Limb (tissue), 2 donors: ENCODE measurements at regions not wholly inside any gene's neighbourhood (a gene's known extent, or its start where the extent isn't known, plus 50 kb on each side); places are given as distances from the start of the nearest gene placed in this dataset.

ENCODE experiments used
- DNase-seq, 2 donors: peaks; one replicate each; pipeline ENCODE4 v3.0.0-alpha.2; 2016; ENCODE audit errors: extremely low spot score in 2 of 2

GRCh38 chr12:125193376-125194152 is 128.3 kb downstream of the AACS start:
- no peak for DNase-seq

DNA sequence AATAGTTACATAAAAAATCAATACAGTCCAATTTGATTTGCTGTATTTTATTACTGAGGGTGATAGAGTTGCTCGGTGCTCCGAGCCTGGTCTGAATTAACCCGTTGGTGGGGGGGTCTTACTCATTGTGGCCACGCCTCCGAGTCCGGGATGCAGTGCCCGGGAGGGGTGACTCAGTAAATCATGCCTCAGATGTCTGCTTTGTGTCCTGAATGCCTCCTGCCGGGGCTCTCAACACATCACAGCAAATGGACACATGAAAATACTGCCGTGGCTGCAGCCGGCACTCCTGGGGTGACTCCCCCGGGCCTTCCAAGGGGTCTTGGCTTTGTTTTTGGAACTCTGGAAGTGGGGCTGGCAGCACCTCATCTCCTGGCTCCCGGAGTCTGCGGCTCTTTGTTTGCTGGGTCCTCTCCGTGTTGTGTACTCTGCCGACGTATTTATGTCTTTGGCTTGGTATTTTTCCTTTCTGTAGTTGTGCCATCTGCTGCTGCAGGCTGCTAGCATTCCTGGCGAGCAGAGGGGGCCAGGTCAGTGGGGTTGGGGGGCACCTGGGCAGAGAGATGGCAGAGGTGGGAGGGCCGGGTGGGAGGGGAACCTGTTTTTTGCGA is 129.0 kb downstream of the AACS start:
- no peak for DNase-seq

GRCh38 chr12:125194987-125195386 is 129.8 kb downstream of the AACS start:
- DNase-seq, result no peak

DNA sequence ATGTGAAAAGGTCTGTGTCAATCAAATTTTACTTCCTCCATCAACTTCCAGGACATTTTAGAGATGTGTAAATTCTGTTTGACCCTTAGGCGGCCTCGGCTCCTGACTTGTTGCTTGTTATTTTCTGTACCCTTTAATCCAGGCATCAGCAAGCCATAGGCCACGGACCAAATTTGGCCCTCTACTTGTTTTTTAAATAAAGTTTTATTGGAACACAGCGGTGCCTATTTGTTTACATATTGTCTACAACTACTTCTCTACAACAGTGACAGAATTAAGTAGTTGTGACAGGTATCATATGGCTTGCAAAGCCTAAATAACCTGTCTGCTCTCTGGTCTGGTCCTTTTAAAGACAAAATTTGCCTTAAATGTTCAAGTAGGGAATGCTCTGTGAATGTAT is 132.1 kb downstream of the AACS start:
- DNase-seq, result no peak

- no peak for DNase-seq
Measured at GRCh38 chr12:125198652-125199051, 133.4 kb downstream of the AACS start.

- no peak for DNase-seq
Measured at GRCh38 chr12:125201090-125201489, 135.9 kb downstream of the AACS start.

DNA sequence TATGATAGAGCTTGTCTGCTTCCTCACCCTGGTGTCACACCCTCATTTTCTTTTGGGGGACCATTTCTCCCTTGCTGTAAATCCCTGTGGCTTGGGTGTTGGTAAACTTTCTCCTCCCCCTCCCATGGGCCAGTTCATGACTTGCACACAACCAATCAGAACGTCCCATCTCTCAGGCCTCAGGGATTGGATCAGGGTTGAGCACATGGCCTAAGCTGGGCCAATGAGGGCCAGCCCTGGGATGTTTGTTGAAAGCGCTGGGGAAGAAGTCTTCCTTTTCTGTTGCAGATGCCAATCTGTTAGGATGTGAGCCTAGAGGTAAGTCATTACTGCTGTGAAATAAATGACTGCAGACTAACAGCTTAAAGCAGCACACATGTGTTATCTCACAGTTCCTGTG is 136.7 kb downstream of the AACS start:
- DNase-seq, result no peak

DNA sequence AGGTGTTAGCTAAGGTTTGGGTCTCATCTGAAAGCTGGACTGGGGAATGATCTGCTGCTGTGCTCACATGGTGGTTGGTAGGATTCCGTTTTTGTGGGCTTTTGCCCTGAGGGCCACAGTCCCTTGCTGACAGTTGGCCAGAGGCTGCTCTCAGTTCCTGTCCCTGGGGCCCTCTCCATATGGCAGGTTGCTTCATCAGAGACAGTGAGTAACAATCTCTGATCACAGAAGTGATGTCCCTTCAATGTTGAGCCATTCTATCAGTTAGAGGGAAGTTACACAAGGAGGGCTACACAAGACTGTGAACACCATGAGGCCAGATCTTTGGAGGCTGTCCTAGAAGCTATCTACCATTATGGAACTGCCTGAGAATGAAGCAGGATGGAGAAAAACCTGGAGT is 137.2 kb downstream of the AACS start:
- no peak for DNase-seq

DNA sequence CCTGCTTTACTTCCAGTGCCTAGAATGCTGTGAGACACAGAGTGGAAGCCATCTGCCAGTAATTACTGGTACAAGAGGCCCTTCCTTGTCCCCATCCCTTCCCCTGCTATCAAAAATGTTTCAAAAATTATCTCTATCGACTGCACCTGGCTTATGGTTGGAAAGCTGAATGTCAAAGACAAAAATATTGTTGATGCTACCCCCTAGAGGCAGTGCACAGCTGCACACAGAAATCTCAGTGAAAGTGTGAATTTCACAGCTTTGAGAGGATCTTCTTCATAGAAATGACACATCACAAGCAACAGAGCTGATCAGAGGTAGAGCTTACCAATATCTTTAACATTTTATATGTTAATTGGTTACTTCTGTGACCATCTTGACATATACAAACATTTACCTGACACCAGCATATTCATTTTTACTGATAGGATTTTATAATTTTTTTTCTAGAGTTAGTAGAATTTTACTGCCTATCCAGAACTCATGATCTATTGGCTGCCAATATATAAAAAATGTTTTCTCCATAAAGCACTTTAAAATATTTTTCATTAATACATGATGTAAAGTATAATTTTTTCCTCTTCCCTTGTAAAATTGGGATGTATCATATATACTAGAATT is 138.0 kb downstream of the AACS start:
- DNase-seq, result no peak

GRCh38 chr12:125205386-125205785 is 140.2 kb downstream of the AACS start:
- DNase-seq, result no peak

DNA sequence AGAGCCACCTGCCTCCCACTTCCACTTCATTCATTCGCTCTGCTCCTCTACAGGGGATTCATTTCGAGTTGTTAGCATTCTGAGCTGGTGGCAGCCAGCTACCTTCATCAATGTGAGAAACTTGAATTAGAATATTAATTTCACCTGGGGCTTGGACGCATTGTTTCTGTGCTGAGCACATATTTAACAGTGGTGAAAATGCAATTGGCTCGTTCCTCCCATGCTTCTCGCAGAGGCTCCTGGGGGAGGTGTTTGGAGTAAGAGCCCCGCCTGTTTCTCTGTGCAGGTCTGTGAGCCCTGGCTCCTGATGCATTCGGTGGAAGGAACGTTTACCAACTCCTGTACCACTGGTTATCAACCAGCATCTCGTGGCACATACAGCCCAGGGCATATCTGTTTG is 141.5 kb downstream of the AACS start:
- DNase-seq, result no peak

DNA sequence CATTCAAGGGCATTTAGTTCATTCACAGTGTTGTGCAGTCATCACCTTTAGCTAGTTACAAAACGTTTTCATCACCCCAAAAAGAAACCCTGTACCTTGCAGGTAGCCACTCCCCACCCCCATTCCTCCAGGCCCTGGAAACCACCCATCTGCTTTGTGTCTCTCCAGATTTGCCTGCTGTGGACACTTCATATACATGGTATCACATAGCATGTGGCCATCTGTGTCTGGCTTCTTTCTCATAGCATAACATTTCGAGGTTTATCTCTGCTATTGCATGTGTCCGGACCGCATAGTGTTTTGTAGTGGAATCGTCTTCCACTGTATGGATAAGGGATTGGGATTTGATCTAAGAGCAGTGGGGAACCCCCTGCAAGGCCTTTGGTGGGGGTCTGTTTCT is 143.1 kb downstream of the AACS start:
- DNase-seq, result no peak

DNA sequence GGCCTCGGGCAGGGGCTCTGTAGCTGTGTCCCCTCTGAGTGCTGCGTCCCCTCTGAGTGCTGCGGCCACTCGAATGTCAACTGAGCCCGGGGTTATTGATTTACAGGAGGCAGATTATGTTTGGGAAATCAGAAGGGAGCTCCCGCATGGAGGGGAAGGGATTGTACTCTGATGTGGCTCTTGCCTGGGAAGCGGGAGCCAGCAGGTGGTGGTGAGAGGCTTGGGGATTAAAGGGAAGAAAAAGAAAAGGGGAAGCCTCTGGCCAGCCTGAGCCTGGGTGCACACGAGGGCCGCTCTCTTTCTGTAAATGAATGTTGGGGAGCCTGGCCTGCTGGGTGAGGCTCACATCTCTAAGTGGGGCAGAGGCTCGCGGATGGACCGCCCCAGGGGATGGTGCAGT is 143.7 kb downstream of the AACS start:
- DNase-seq, result no peak

DNA sequence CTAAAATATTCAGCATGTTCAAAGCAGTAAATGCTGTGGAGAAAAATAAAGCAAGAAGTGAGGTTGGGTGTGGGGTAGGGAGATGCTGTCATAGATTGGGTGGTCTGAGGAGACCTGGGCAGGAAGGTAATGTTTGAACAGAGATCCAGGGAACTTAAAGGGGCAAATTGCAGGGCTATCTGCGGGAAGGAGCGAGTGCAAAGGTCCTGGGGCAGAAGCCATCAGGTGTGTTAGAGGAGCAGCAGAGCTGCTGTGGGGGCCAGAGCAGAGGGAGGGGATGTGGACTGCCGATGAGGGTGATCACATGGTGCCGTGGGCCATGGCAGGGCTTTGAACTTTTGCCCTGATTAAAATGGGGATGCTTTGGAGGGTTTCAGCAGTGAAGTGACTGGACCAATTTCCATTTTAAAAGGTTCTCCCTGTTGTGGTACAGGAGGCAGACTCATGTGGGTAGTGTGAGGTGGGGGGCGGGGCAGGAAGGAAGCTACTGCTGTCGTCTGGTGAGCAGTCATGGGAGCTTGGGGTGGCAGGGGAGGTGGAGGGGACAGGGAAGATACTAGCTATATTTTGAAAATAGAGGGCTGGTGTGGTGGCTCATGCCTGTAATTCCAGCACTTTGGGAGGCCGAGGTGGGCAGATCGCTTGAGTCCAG is 145.0 kb downstream of the AACS start:
- DNase-seq, result no peak

GRCh38 chr12:125211464-125211863 is 146.2 kb downstream of the AACS start:
- DNase-seq, result no peak

DNA sequence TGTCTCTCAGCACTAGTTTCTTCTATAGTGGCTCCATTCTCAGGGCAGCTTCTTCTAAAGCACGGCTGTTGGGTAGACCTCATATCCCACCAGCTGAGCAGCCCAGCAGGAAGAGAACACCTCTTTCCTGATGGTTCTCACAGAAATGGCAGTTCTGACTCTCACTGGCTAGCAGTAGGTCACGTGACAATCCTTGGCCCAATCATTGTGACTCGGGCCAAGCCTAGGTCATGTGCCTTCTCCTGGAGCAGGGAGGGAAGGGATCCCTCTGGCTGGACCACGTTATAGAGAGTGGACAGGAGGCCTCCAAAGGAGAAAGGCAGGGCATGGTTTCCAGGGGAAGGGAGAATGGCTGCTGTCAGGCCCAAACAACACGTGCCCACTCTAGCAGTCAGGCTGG is 149.1 kb downstream of the AACS start:
- no peak for DNase-seq

- DNase-seq, result no peak
Measured at GRCh38 chr12:125216756-125217155, 151.5 kb downstream of the AACS start.

DNA sequence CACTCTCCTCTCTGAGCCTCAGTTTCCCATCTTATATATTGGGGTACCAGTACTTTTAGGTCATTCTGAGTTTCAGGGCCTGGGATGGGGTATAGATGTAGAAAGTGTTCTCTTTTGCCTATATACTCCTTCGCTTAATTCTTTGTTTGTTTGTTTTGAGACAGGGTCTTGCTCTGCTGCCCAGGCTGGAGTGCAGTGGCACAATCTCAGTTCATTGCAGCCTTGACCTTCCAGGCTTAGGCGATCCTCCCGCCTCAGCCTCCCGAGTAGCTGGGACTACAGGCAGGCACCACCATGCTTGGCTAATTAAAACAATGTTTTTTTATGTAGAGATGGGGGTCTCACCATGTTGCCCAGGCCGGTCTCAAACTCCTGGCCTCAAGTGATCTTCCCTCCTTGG is 152.1 kb downstream of the AACS start:
- no peak for DNase-seq

DNA sequence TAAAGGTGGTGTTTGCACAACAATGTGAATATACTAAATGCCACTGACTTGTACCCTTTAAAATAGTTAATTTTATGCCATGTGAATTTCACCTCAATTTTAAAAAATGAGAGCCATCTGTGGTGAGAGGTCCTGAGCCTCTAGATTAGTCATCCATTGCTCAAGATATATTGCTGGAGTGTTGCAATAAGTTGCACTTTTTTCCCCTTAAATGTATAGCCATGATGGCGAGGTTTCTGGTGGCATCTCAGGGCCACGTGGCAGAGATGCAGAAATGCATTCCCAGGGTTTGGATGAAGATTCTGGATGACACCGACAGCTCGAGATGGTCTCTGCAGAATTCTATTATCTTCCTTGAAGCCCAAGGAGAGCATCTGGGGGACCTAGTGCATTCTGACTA is 153.7 kb downstream of the AACS start:
- no peak for DNase-seq

DNA sequence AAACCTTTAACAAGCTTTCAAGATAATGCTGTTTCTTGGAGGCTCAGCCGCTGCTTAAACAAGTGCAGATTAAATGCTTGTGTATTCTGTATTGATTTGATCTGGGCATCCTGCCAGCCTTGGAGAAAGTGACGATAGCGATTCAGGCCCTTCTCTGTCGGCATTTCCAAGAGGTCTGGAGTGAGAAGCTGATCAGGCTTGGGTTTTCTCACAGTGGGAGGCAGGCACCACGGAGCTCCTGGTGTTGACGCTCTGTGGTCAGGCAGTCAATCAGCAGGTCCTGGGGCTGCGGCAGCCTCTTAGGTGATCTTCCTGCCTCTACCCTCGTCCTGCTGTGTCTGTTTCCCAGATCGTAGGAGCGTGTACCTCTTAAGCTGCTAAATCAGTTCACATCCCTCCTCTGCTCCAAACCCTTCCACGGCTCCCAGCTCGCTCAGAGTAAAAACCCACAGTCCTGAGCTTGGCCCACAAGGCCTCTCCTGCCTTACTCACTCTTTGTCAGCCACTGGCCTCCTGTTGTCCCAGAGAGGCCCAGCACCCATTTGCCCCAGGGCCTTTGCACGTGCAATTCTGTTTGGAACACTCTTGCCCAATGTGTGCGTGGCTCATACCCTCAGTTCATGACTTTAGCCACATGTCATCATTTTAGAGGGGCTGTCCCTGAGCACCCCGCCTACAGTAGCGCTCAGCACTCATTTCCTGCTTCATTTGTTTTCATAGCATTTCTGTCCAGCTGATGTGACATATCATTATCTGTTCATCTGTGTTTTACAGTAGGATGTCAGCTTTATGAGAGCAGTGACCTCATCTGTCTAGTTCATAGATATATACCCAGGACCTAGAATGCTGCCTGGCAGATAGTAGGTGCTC is 155.4 kb downstream of the AACS start:
- DNase-seq, result peak; percentile 39 to 53

DNA sequence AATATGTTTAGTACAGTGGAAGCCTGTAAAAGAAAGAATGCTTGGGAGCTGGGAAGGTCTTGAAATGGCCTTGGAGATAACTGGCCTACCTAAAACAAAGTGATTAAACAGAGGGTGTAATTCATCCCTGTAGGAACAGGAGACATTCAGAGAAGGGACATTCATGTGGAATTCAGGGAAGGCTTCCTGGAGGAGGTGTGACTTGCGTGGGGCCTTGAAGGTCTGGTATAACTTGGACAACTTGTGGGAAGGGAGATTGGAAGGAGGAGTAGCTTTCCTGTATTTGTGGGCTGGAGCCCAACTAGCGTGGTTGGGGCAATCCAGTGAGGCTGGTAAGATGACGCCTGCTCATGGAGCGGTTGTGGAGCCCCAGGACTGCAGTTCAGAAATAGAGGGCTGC is 156.4 kb downstream of the AACS start:
- DNase-seq, result no peak
